ENCODE measurements at regions not wholly inside any gene's neighbourhood (a gene's known extent, or its start where the extent isn't known, plus 50 kb on each side); places are given as distances from the start of the nearest gene placed in this dataset.
"Not testable (repeated sequence)": the region's sequence is repeated elsewhere in the genome, so short reads cannot be mapped to it uniquely, and the experiment has no call there.

DNA sequence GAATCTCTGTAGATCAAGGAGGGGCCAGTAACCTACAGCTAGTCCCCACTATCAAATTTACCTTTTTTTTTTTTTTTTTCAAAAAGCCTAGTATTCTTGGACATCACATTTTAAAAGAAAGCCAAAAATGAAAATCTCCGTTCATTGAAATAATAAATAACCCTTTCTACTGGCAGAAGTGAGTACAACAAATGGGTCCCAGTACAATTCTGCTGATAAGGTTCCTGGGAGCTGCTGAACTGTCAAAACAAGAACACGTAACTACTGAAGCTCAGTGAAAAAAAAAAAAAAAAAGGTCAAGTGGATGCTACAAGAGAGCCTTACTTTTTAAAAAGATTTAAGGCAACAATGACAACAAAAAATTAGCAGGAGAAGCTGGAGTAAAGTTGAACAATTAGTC lies 464.9 kb downstream of the EPM2A start:
- DNase-seq, result no peak

DNA sequence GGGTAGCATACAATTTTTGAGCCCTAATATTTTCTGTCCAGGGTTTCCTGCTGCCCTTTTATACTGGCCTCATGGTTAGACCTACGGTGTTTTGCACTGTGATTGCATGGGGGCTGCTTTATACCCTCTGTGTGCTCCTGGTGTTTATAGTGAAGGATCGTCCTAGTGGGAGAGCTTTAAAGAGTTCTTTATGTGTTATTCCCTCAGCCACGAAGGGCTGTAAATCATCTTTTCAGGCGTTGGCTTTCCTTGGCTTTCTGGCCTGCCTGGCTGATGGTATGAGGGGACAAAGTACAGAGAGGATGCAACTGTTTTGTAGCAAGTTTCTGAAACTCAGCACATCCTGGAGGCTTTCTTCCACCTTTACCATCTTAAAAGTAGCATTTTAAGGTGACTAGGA lies 464.3 kb downstream of the EPM2A start:
- no peak for DNase-seq

DNA sequence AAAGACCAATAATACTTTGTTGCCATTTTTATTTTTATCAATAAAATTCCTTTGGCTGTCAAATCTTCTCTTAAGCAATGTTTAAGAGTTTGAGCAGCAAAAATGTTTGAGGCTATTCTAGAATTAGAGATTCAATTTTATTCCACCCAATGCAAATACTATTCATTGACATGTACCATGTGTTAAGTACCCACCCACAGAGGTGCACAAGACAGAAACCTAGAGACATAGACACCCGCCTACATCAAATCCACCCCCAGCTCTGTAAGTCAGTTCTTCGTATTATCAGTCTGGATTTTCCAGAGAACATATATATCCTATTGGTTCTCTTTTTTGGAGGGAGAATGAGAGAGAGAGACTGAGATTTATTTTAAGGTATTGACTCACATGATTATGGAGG lies 463.7 kb downstream of the EPM2A start:
- no peak for DNase-seq

GRCh38 chr6:145272246-145272645 lies 463.1 kb downstream of the EPM2A start:
- no peak for DNase-seq

DNA sequence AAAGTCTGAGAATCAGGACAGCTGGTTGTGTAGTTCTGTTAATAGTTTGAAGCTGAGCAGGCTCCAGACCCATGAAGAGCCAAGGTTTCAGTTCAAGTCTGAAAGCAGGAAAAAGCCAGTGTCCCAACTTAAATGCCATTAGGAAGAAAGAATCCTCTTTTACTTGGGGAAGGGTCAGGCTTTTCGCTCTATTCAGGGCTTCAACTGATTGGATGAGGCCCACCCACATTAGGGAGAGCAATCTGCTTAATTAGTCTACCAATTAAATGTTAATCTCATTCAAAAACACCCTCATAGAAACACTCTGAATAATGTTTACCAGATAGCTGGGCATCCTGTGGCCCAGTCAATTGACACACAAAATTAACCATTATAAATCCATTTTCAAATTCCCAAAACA lies 462.2 kb downstream of the EPM2A start:
- DNase-seq, result no peak

- DNase-seq, result no peak
Measured at GRCh38 chr6:145274083-145274482, 461.2 kb downstream of the EPM2A start.

DNA sequence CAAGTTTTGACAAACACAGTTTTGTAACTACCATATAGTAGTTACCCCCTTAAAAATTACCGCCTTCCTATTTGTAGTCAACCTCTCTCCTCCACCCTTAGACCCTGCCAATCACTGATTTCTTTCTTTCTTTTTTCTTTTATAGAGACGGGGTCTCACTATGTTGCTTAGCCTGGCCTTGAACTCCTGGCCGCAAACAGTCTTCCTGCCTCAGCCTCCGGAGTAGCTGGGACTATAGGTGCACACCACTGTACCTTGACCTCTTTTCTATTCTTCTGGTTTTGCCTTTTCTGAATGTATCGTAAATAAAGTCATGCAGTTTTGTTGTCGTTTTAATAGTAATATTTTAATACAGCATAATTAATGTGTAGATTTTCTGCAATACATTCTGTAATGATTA lies 460.3 kb downstream of the EPM2A start:
- no peak for DNase-seq

GRCh38 chr6:145275787-145276186 lies 459.5 kb downstream of the EPM2A start:
- DNase-seq, result no peak

DNA sequence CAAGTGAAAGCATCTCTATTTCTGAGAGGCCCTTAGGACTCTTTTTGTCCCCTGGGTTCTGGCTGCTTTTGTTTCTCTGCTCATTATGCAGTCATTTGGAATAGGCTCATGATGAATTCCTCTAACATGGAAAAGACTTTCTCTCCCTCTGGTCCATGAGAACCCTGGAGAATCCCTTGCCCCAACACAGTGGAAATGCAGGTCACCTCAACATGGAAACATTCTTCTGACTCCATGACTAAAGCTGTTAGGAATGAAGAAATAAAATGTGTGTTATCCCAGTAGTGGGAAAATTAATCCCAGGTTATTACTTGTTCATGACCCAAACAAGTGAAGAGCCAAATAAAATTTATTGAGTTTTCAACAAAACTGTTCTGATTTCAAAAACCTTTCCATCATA lies 458.6 kb downstream of the EPM2A start:
- no peak for DNase-seq

DNA sequence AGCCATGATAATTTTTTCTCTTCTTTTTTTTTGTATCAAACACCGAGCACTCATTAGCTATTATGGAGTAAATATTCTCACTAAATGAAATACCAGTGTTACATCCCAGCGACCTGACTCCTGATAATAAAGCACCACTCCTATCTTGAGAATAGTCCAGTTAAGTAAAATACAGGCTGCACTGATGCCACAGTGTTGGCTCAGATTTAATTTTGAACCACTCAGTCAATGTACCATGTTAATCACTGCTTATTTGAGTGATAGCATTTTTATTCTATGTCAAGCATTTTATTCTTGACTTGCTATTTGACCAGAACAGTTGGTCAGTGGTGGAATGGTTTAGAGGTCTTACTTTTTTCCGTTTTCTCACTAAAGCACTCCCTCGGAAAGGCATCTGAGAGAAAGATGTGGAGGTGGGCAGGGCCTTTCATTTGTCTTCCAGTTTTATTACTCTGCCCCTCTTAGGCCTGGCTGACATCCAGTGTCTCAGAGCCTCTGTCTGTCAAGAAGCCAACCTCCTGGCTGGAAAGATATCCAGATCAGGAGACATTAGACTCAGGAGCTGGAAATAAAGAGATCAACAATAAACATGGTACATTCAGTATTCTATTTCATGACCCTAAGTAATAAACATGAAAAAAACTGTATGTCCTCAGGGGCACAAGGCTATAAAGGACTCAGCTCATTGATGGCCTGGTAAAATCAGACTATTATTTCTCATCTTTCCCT lies 457.8 kb downstream of the EPM2A start:
- no peak for DNase-seq

GRCh38 chr6:145278163-145278807 lies 457.0 kb downstream of the EPM2A start:
- DNase-seq, result no peak

GRCh38 chr6:145279551-145279950 lies 455.8 kb downstream of the EPM2A start:
- DNase-seq, result no peak

DNA sequence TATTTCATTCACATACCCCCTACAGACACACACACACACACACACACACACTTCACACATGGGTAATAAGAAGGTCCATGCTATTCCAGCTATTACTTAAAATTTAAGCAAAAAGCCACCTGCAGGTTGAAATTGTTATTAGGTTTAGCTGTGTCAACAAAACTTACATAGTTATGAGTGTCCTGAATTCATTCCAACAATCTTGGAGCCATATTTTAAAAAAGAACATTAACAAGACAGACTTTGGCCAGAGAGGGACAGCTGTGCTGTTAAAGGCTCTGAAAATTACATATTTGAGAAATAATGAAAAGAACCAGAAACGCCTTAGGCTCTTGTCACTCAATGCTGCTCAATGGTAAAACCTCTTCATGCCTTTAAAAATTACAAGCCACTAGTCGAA lies 455.3 kb downstream of the EPM2A start:
- no peak for DNase-seq

GRCh38 chr6:145283209-145283608 lies 452.1 kb downstream of the EPM2A start:
- not testable (repeated sequence) for DNase-seq

- DNase-seq, result no peak
Measured at GRCh38 chr6:145283856-145284255, 451.5 kb downstream of the EPM2A start.

- DNase-seq, result no peak
Measured at GRCh38 chr6:145286916-145287315, 448.4 kb downstream of the EPM2A start.

DNA sequence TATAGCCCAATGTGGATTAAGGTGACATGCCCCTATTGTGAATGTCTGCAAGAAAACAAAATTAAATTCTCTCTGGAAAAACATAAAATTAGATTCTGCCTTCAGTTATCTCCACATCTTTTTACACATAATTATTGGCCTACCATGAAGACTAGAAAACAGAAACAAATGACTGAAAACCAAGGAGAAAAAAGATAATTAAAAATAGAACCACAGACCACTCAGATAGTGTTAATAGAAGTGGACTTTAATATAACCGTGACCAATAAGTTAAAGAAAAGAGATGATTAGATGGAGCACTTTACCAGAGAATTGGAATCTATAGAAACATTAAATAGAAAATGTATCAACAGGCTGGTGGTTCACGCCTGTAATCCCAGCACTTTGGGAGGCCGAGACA lies 445.7 kb downstream of the EPM2A start:
- DNase-seq, result no peak

DNA sequence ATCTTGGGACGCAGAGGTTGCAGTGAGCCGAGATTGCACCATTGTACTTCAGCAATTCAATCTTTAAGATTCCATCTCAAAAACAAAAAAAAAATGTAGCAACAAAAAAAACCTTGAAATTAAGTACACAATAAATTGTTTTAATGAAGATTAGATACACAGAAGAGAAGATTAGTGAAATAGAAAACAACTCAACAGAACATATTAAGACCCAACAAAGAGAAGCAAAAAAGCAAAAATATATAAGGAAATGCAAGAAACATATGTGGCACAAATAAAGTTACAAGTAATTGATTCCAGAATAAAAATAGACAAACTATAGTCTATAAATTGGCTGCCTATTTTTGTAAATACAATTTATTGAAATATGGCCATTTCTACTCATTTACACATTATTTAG lies 445.2 kb downstream of the EPM2A start:
- no peak for DNase-seq

DNA sequence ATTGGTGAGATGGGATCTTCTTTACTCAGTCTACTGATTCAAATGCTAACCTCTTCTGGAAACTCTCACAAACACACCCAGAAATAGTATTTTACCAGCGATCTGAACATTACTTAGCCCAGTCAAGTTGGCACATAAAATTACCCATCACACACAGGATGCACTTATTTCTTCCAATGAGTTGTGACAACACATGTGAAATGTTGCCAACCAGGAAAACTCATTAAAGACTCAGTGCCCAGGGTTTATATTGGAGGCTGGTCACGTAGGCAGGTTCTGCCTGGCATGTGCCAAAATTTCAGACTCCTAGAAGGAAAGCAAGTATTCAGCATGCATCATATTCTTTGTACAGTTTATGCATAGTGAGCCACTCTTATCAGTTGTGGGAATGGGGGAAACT lies 443.3 kb downstream of the EPM2A start:
- DNase-seq, result no peak

GRCh38 chr6:145294942-145295341 lies 440.4 kb downstream of the EPM2A start:
- DNase-seq, result no peak

GRCh38 chr6:145295746-145296145 lies 439.6 kb downstream of the EPM2A start:
- no peak for DNase-seq

DNA sequence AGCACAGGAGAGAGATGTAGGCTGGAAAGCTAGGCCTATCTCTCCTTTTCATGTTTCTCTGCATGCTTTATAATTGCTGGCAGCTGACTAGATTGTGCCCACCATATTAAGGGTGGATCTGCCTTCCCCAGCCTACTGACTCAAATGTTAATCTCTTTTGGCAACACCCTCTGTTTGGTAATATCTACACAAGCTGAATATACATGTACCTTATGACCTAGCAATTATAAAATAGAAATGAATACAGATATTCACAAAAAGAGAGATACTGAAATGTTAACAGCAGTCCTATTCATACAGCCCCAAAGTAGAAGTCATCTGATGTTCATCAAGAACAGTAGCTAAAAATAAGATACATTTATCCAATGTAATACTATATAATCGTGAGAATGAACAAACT lies 429.6 kb downstream of the EPM2A start:
- DNase-seq, result no peak

DNA sequence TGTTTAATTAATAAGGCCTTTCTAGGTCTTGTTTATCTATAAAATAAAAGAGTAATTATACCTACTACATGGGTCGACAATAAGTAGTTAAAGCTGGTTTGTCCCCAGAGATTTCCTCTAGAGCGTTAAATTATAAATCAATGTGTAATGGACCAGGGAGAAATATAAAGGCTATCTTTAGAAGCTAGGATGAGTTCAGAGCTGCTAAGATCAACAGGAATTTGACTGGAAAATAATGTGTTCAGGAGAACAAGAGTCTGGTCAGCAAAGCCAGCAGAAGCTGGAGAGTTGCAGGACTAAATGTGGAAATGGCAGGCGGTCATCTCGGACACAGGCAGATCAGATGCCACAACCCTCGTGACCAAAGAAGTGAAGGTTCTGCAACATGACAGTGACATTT lies 428.8 kb downstream of the EPM2A start:
- no peak for DNase-seq

GRCh38 chr6:145309842-145310535 lies 425.3 kb downstream of the EPM2A start:
- no peak for DNase-seq

All from activated CD4-positive, alpha-beta T cell treated with anti-CD3 and anti-CD28 coated beads, Interleukin-2, amount 50 U/mL, for 1 hour (primary cell).